ENCODE measurements at regions not wholly inside any gene's neighbourhood (a gene's known extent, or its start where the extent isn't known, plus 50 kb on each side); places are given as distances from the start of the nearest gene placed in this dataset.

- H3K9me3 Mint-ChIP-seq, result peaks cover 40% of the 10 kb centered on the region
- no peak overlapping the region for H3K4me3 Mint-ChIP-seq
- H3K4me1 Mint-ChIP-seq (ENCODE audit: low read depth), result no peaks in the 10 kb centered on the region
- H3K36me3 Mint-ChIP-seq (ENCODE audit: low read depth), result peaks cover 1% of the 10 kb centered on the region
- H3K27me3 Mint-ChIP-seq (ENCODE audit: low read depth), result no peaks in the 10 kb centered on the region
- no peak overlapping the region for H3K27ac Mint-ChIP-seq
Measured at GRCh38 chr14:28468191-28469151, 298.1 kb upstream of the FOXG1 start.

- Mint-ChIP-seq H3K4me1 (ENCODE audit: low read depth) (no peaks in the 10 kb centered on the region), H3K9me3 (peaks cover 27% of the 10 kb centered on the region), H3K36me3 (ENCODE audit: low read depth) (no peaks in the 10 kb centered on the region), H3K4me3 (no peak overlapping the region), H3K27ac (no peak overlapping the region), H3K27me3 (ENCODE audit: low read depth) (no peaks in the 10 kb centered on the region)
Measured at GRCh38 chr14:28482251-28483040, 284.1 kb upstream of the FOXG1 start.

DNA sequence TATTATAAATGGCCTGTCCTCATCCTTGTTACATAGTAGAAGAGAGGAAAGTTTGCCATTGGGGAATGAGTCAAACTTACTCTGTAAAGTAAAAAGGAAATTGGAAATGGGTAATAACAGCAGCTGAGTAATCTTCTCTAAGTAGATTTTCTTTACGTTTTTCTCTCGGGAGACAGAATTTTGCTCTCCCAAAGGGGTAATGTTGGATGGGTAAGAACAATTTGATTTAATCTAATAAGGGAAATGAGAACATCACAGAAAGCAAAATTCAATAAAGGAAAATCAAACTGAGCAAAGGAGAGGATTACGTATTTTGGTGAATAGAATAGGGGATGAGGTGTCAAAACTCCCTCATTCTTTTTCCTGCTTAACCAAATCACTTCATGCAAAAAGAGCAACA, 283.1 kb upstream of the FOXG1 start:
- Mint-ChIP-seq H3K27ac (no peak overlapping the region), H3K4me1 (ENCODE audit: low read depth) (no peaks in the 10 kb centered on the region), H3K27me3 (ENCODE audit: low read depth) (no peaks in the 10 kb centered on the region), H3K9me3 (peaks cover 32% of the 10 kb centered on the region), H3K36me3 (ENCODE audit: low read depth) (no peaks in the 10 kb centered on the region), H3K4me3 (no peak overlapping the region)

- H3K27me3 Mint-ChIP-seq (ENCODE audit: low read depth), result no peaks in the 10 kb centered on the region
- H3K27ac Mint-ChIP-seq, result no peak overlapping the region
- no peaks in the 10 kb centered on the region for H3K4me1 Mint-ChIP-seq (ENCODE audit: low read depth)
- peaks cover 48% of the 10 kb centered on the region for H3K9me3 Mint-ChIP-seq
- no peak overlapping the region for H3K4me3 Mint-ChIP-seq
- H3K36me3 Mint-ChIP-seq (ENCODE audit: low read depth), result no peaks in the 10 kb centered on the region
Measured at GRCh38 chr14:28488684-28489083, 277.9 kb upstream of the FOXG1 start.

DNA sequence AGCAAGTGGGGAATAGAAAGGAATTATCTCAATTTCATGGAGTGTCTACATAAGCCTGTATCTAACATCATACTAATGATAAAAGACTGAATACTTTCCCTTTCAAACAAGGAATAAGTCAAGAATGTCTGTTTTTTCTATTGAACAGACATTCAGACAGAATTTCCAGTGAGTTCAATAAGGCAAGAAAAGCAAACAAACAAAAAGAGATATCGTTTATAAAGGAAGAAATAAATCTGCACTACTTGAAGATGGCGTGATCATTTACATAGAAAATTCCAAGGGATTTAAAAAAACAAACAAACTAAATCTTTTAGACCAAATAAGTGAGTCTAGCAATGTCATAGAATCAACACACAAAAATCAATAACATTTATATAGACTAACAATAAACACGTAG, 273.1 kb upstream of the FOXG1 start:
- H3K4me1 Mint-ChIP-seq (ENCODE audit: low read depth), result no peaks in the 10 kb centered on the region
- H3K27ac Mint-ChIP-seq, result no peak overlapping the region
- H3K4me3 Mint-ChIP-seq, result no peak overlapping the region
- peaks cover 43% of the 10 kb centered on the region for H3K9me3 Mint-ChIP-seq
- no peaks in the 10 kb centered on the region for H3K27me3 Mint-ChIP-seq (ENCODE audit: low read depth)
- H3K36me3 Mint-ChIP-seq (ENCODE audit: low read depth), result no peaks in the 10 kb centered on the region

- no peaks in the 10 kb centered on the region for H3K36me3 Mint-ChIP-seq (ENCODE audit: low read depth)
- no peaks in the 10 kb centered on the region for H3K4me1 Mint-ChIP-seq (ENCODE audit: low read depth)
- H3K4me3 Mint-ChIP-seq, result no peak overlapping the region
- no peak overlapping the region for H3K27ac Mint-ChIP-seq
- H3K9me3 Mint-ChIP-seq, result peaks cover 36% of the 10 kb centered on the region
- H3K27me3 Mint-ChIP-seq (ENCODE audit: low read depth), result no peaks in the 10 kb centered on the region
Measured at GRCh38 chr14:28494196-28494595, 272.4 kb upstream of the FOXG1 start.

DNA sequence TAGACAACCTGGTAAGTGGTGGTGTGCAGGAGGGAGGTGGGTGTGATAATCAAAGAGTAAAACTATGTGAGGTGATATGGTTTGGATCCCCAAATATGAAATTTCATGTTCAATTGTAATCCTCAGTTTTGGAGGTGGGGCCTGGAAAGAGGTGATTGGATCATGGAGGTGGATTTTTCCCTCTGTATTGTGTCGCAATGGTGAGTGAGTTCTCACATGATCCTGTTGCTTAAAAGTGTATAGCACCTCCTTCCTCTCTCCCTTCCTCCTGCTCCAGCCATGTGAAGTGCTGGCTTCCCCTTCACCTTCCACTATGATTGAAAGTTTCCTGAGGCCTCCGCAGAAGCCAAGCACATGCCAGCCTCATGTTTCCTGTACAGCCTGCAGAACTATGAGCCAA, 270.2 kb upstream of the FOXG1 start:
- Mint-ChIP-seq H3K36me3 (ENCODE audit: low read depth) (no peaks in the 10 kb centered on the region), H3K27ac (no peak overlapping the region), H3K27me3 (ENCODE audit: low read depth) (no peaks in the 10 kb centered on the region), H3K9me3 (peaks cover 39% of the 10 kb centered on the region), H3K4me1 (ENCODE audit: low read depth) (no peaks in the 10 kb centered on the region), H3K4me3 (no peak overlapping the region)

GRCh38 chr14:28502517-28502916, 264.1 kb upstream of the FOXG1 start:
- H3K27me3 Mint-ChIP-seq (ENCODE audit: low read depth), result no peaks in the 10 kb centered on the region
- no peaks in the 10 kb centered on the region for H3K36me3 Mint-ChIP-seq (ENCODE audit: low read depth)
- H3K4me3 Mint-ChIP-seq, result no peak overlapping the region
- peaks cover 27% of the 10 kb centered on the region for H3K9me3 Mint-ChIP-seq
- H3K4me1 Mint-ChIP-seq (ENCODE audit: low read depth), result no peaks in the 10 kb centered on the region
- H3K27ac Mint-ChIP-seq, result no peak overlapping the region

DNA sequence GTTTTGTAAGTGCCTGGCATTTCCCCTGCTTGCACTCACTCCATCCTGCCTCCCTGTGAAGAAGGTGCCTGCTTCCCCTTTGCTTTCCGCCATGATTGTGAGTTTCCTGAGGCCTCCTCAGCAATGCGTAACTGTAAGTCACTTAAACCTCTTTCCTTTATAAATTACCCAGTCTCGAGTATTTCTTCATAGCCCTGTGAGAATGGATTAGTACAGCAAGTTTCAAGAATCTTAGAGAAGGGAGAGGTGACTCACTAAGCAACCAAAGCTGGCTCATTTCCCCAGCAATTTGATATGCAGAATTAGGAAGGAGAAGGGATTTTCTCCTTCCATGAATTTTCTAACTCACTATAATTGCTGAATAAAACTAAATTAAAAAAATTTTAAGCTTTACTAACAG, 251.0 kb upstream of the FOXG1 start:
- Mint-ChIP-seq H3K27ac (no peak overlapping the region), H3K4me3 (no peak overlapping the region), H3K36me3 (ENCODE audit: low read depth) (no peaks in the 10 kb centered on the region), H3K27me3 (ENCODE audit: low read depth) (no peaks in the 10 kb centered on the region), H3K4me1 (ENCODE audit: low read depth) (no peaks in the 10 kb centered on the region), H3K9me3 (peaks cover 35% of the 10 kb centered on the region)

- no peak overlapping the region for H3K4me3 Mint-ChIP-seq
- H3K4me1 Mint-ChIP-seq (ENCODE audit: low read depth), result no peaks in the 10 kb centered on the region
- H3K27me3 Mint-ChIP-seq (ENCODE audit: low read depth), result no peaks in the 10 kb centered on the region
- H3K27ac Mint-ChIP-seq, result no peak overlapping the region
- H3K36me3 Mint-ChIP-seq (ENCODE audit: low read depth), result no peaks in the 10 kb centered on the region
- H3K9me3 Mint-ChIP-seq, result peaks cover 46% of the 10 kb centered on the region
Measured at GRCh38 chr14:28536889-28537288, 229.7 kb upstream of the FOXG1 start.

GRCh38 chr14:28542040-28542439, 224.5 kb upstream of the FOXG1 start:
- no peak overlapping the region for H3K27ac Mint-ChIP-seq
- H3K9me3 Mint-ChIP-seq, result peaks cover 38% of the 10 kb centered on the region
- no peaks in the 10 kb centered on the region for H3K4me1 Mint-ChIP-seq (ENCODE audit: low read depth)
- no peak overlapping the region for H3K4me3 Mint-ChIP-seq
- no peaks in the 10 kb centered on the region for H3K36me3 Mint-ChIP-seq (ENCODE audit: low read depth)
- no peaks in the 10 kb centered on the region for H3K27me3 Mint-ChIP-seq (ENCODE audit: low read depth)

DNA sequence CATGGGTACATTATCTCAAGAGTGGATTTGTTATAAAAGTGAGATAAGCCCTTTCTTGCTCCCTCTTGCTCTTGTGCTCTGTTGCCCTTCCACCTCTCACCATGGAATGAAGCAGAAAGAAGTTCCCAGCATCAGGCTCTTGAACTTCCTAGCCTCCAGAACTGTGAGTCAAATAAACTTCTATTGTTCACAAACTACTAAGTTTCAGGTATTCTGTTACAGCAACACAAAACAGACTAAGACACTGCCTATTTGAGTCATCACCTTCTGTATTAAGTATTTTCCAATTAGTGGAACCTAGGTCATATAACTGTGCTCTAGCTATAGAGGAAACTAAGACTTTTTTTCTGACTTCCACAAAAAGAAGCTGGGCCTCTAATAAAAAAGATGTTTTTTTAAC, 201.2 kb upstream of the FOXG1 start:
- Mint-ChIP-seq H3K36me3 (ENCODE audit: low read depth) (no peaks in the 10 kb centered on the region), H3K27me3 (ENCODE audit: low read depth) (no peaks in the 10 kb centered on the region), H3K27ac (no peak overlapping the region), H3K4me1 (ENCODE audit: low read depth) (no peaks in the 10 kb centered on the region), H3K9me3 (peaks cover 33% of the 10 kb centered on the region), H3K4me3 (no peak overlapping the region)

DNA sequence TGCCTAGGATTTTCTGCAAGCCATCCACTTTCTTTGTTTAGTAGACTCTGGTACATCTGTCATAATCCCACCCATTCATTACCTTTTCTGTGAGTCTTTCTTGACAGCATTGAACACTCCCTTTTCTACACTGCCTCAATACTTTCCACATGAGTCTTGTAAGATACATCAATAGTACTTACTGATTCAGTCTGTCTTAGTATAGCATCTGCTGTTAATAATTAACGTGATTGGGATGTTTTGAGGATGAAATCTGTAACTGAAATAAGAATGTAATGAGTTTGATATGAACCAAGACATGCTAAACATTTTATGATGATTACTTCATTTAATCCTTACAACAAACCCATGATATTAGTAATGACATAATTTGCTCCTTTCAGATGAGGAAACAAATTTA, 196.2 kb upstream of the FOXG1 start:
- H3K9me3 Mint-ChIP-seq, result peaks cover 34% of the 10 kb centered on the region
- no peak overlapping the region for H3K27ac Mint-ChIP-seq
- no peaks in the 10 kb centered on the region for H3K36me3 Mint-ChIP-seq (ENCODE audit: low read depth)

GRCh38 chr14:28571636-28572035, 195.0 kb upstream of the FOXG1 start:
- H3K36me3 Mint-ChIP-seq (ENCODE audit: low read depth), result no peaks in the 10 kb centered on the region
- no peak overlapping the region for H3K4me3 Mint-ChIP-seq
- no peak overlapping the region for H3K27ac Mint-ChIP-seq
- no peaks in the 10 kb centered on the region for H3K27me3 Mint-ChIP-seq (ENCODE audit: low read depth)
- H3K9me3 Mint-ChIP-seq, result peaks cover 29% of the 10 kb centered on the region
- no peaks in the 10 kb centered on the region for H3K4me1 Mint-ChIP-seq (ENCODE audit: low read depth)

More for the DNA sequence above, 196.2 kb upstream of the FOXG1 start:
- Mint-ChIP-seq H3K4me1 (ENCODE audit: low read depth) (no peaks in the 10 kb centered on the region), H3K27me3 (ENCODE audit: low read depth) (no peaks in the 10 kb centered on the region), H3K4me3 (no peak overlapping the region)

GRCh38 chr14:28576523-28576922, 190.1 kb upstream of the FOXG1 start:
- Mint-ChIP-seq H3K4me3 (no peak overlapping the region), H3K27ac (no peak overlapping the region), H3K9me3 (peaks cover 34% of the 10 kb centered on the region), H3K4me1 (ENCODE audit: low read depth) (no peaks in the 10 kb centered on the region), H3K36me3 (ENCODE audit: low read depth) (no peaks in the 10 kb centered on the region), H3K27me3 (ENCODE audit: low read depth) (no peaks in the 10 kb centered on the region)

Measured in T-helper 1 cell treated with Interleukin-12 subunit alpha and Interleukin-12 subunit beta and Interleukin-4 antibody, amounts not matched to agents 30 μg/mL and 1 μg/mL, for 36 hours (primary cell).